ENCODE measurements at regions not wholly inside any gene's neighbourhood (a gene's known extent, or its start where the extent isn't known, plus 50 kb on each side); places are given as distances from the start of the nearest gene placed in this dataset.

- TF ChIP-seq CTCF (IDR thresholded peaks at IDR 0.05), result no peak
- TF ChIP-seq POLR2A (IDR thresholded peaks at IDR 0.05), result no peak
- no peak for TF ChIP-seq POLR2AphosphoS5 (IDR thresholded peaks at IDR 0.05)
Observed at GRCh38 chr14:22164616-22165015, 424.4 kb downstream of the DAD1 start.
